OCI-LY1 (cell line): ENCODE measurements at regions not wholly inside any gene's neighbourhood (a gene's known extent, or its start where the extent isn't known, plus 50 kb on each side); places are given as distances from the start of the nearest gene placed in this dataset.

ENCODE experiments used
- H2AFZ ChIP-seq: fragments of 200-600 bp; sonication (generic), shearing (Covaris generic); 2 replicates; pipeline ENCODE4 v1.6.0; 2014; ENCODE audit warnings: antibody characterized with exemption, mild to moderate bottlenecking, low read length
- H3F3A ChIP-seq: fragments of 200-600 bp; sonication (generic), shearing (Covaris generic); 2 replicates; pipeline ENCODE4 v1.6.0; 2014; ENCODE audit warnings: mild to moderate bottlenecking, antibody characterized with exemption, low read length, moderate library complexity; ENCODE audit not compliant: insufficient read depth
- H3K27ac ChIP-seq: fragments of 200-600 bp; sonication (generic); 2 replicates; pipeline ENCODE4 v1.5.1; 2014; ENCODE audit warnings: low read length, mixed run types, mild to moderate bottlenecking, low read depth; ENCODE audit not compliant: poor library complexity, severe bottlenecking
- H3K27me3 ChIP-seq: fragments of 200-600 bp; sonication (generic); 2 replicates; pipeline ENCODE4 v1.6.0; 2014; ENCODE audit warnings: antibody characterized with exemption, mild to moderate bottlenecking, low read length, moderate library complexity; ENCODE audit not compliant: insufficient read depth
- H3K36me3 ChIP-seq: fragments of 200-600 bp; sonication (generic); 2 replicates; pipeline ENCODE4 v1.6.1; 2014; ENCODE audit warnings: mild to moderate bottlenecking, antibody characterized with exemption, low read length, moderate library complexity, mixed read lengths; ENCODE audit not compliant: insufficient read depth
- H3K4me1 ChIP-seq: fragments of 200-600 bp; sonication (generic); 2 replicates; pipeline ENCODE4 v1.5.1; 2014; ENCODE audit warnings: mild to moderate bottlenecking, low read length, moderate library complexity; ENCODE audit not compliant: insufficient read depth, severe bottlenecking
- H3K4me2 ChIP-seq: fragments of 200-600 bp; sonication (generic), shearing (Covaris generic); 2 replicates; pipeline ENCODE4 v1.6.1; 2014; ENCODE audit warnings: low read length
- H3K4me3 ChIP-seq: fragments of 200-600 bp; sonication (generic); 2 replicates; pipeline ENCODE4 v1.5.1; 2014; ENCODE audit warnings: low read length, low read depth, mild to moderate bottlenecking, mixed read lengths; ENCODE audit not compliant: poor library complexity, severe bottlenecking
- H3K79me2 ChIP-seq: fragments of 200-600 bp; shearing (Covaris generic); 2 replicates; pipeline ENCODE4 v1.6.1; 2016; ENCODE audit warnings: mixed run types, low read length, mixed read lengths; ENCODE audit not compliant: insufficient read depth
- H3K9ac ChIP-seq: fragments of 200-600 bp; sonication (generic), shearing (Covaris generic); 2 replicates; pipeline ENCODE4 v1.6.1; 2014; ENCODE audit warnings: mild to moderate bottlenecking, low read length, mixed read lengths
- H3K9me2 ChIP-seq: fragments of 200-600 bp; sonication (generic), shearing (Covaris generic); 2 replicates; pipeline ENCODE4 v1.6.1; 2014; ENCODE audit warnings: low read depth, mild to moderate bottlenecking, low read length, mixed read lengths
- H3K9me3 ChIP-seq: fragments of 200-600 bp; shearing (Covaris generic); 2 replicates; pipeline ENCODE4 v1.6.1; 2014; ENCODE audit warnings: low read length, mixed read lengths
- H4K20me1 ChIP-seq: fragments of 200-600 bp; sonication (generic), shearing (Covaris generic); 2 replicates; pipeline ENCODE4 v1.6.0; 2016; ENCODE audit warnings: mild to moderate bottlenecking, low read length; ENCODE audit not compliant: insufficient read depth
- CTCF ChIP-seq: fragments of 200-600 bp; sonication (generic), shearing (Covaris generic); IDR thresholded peaks from 2 replicates; pipeline ENCODE4 v1.5.1; 2017; ENCODE audit warnings: mild to moderate bottlenecking, antibody characterized with exemption, low read length, moderate library complexity, mixed read lengths
- EZH2 ChIP-seq: fragments of 200-600 bp; sonication (generic), shearing (Covaris generic); IDR thresholded peaks from 2 replicates; pipeline ENCODE4 v1.8.0; 2017; ENCODE audit warnings: borderline replicate concordance, mixed run types, mild to moderate bottlenecking, antibody characterized with exemption, low read length, moderate library complexity, mixed read lengths

- Histone ChIP-seq H3K27ac (no peak overlapping the region), H3K9me3 (no peaks in the 10 kb centered on the region), H3K9ac (no peak overlapping the region), H2AFZ (no peak overlapping the region), H3K9me2 (no peaks in the 10 kb centered on the region), H3K4me3 (no peak overlapping the region), H3K4me1 (no peaks in the 10 kb centered on the region), H3F3A (no peaks in the 10 kb centered on the region), H3K27me3 (no peaks in the 10 kb centered on the region), H3K36me3 (no peaks in the 10 kb centered on the region), H4K20me1 (no peaks in the 10 kb centered on the region), H3K79me2 (no peaks in the 10 kb centered on the region), H3K4me2 (no peak overlapping the region)
- TF ChIP-seq CTCF (no peak), EZH2 (no peak)
Measured at GRCh38 chr12:30136696-30137095, 353.0 kb upstream of the TMTC1 start.

GRCh38 chr12:30135776-30136175 is 352.0 kb upstream of the TMTC1 start:
- no peaks in the 10 kb centered on the region for H3K4me1 ChIP-seq
- no peaks in the 10 kb centered on the region for H4K20me1 ChIP-seq
- H3K27me3 ChIP-seq = no peaks in the 10 kb centered on the region
- TF ChIP-seq CTCF (no peak), EZH2 (no peak)
- H3K4me2 ChIP-seq = no peak overlapping the region
- no peaks in the 10 kb centered on the region for H3K9me2 ChIP-seq
- H3K36me3 ChIP-seq = no peaks in the 10 kb centered on the region
- no peaks in the 10 kb centered on the region for H3K79me2 ChIP-seq
- H3K9ac ChIP-seq = no peak overlapping the region
- no peaks in the 10 kb centered on the region for H3F3A ChIP-seq
- H2AFZ ChIP-seq = no peak overlapping the region
- H3K27ac ChIP-seq = no peak overlapping the region
- no peak overlapping the region for H3K4me3 ChIP-seq
- H3K9me3 ChIP-seq = no peaks in the 10 kb centered on the region

- H2AFZ ChIP-seq = no peak overlapping the region
- H3F3A ChIP-seq = no peaks in the 10 kb centered on the region
Measured at GRCh38 chr12:30134229-30134628, 350.5 kb upstream of the TMTC1 start.

More at GRCh38 chr12:30134229-30134628, 350.5 kb upstream of the TMTC1 start:
- H3K4me2 ChIP-seq = no peak overlapping the region
- no peaks in the 10 kb centered on the region for H4K20me1 ChIP-seq
- H3K9me2 ChIP-seq = no peaks in the 10 kb centered on the region
- H3K9me3 ChIP-seq = no peaks in the 10 kb centered on the region
- H3K4me3 ChIP-seq = no peak overlapping the region
- H3K36me3 ChIP-seq = no peaks in the 10 kb centered on the region
- H3K27me3 ChIP-seq = no peaks in the 10 kb centered on the region
- H3K27ac ChIP-seq = no peak overlapping the region
- peak; percentile 37; the same call in 1 of the 2 replicates for TF ChIP-seq CTCF
- TF ChIP-seq EZH2 = no peak
- no peaks in the 10 kb centered on the region for H3K79me2 ChIP-seq
- no peaks in the 10 kb centered on the region for H3K4me1 ChIP-seq
- H3K9ac ChIP-seq = no peak overlapping the region
